GM19395 (cell line): ENCODE measurements at regions not wholly inside any gene's neighbourhood (a gene's known extent, or its start where the extent isn't known, plus 50 kb on each side); places are given as distances from the start of the nearest gene placed in this dataset.

Experiments
- ATAC-seq: cut with Tn5 transposase; IDR thresholded peaks from one replicate; pipeline ENCODE4 v1.9.1; 2021; ENCODE audit warnings: mild to moderate bottlenecking, moderate library complexity; ENCODE audit not compliant: unreplicated experiment

- no peak for ATAC-seq
Observed at GRCh38 chr10:4357911-4358310, 468.1 kb upstream of the AKR1E2 start.

- ATAC-seq = no peak
Observed at GRCh38 chr10:4355350-4355749, 470.7 kb upstream of the AKR1E2 start.

- ATAC-seq = no peak
Observed at GRCh38 chr10:4354382-4354812, 471.6 kb upstream of the AKR1E2 start.

GRCh38 chr10:4353964-4354363 is 472.0 kb upstream of the AKR1E2 start:
- no peak for ATAC-seq

- ATAC-seq = no peak
Observed at GRCh38 chr10:4353059-4353655, 472.9 kb upstream of the AKR1E2 start.

GRCh38 chr10:4352414-4352961 is 473.5 kb upstream of the AKR1E2 start:
- ATAC-seq = no peak

GRCh38 chr10:4351723-4352413 is 474.1 kb upstream of the AKR1E2 start:
- no peak for ATAC-seq

- no peak for ATAC-seq
Observed at GRCh38 chr10:4347397-4347796, 478.6 kb upstream of the AKR1E2 start.

GRCh38 chr10:4345877-4346646 is 479.9 kb upstream of the AKR1E2 start:
- ATAC-seq = no peak

- no peak for ATAC-seq
Observed at GRCh38 chr10:4344492-4344994, 481.5 kb upstream of the AKR1E2 start.

GRCh38 chr10:4343873-4344272 is 482.1 kb upstream of the AKR1E2 start:
- no peak for ATAC-seq

GRCh38 chr10:4343091-4343490 is 482.9 kb upstream of the AKR1E2 start:
- no peak for ATAC-seq

- ATAC-seq = no peak
Observed at GRCh38 chr10:4338768-4339167, 487.2 kb upstream of the AKR1E2 start.

GRCh38 chr10:4337563-4337962 is 488.4 kb upstream of the AKR1E2 start:
- ATAC-seq = no peak

- no peak for ATAC-seq
Observed at GRCh38 chr10:4334871-4335270, 491.1 kb upstream of the AKR1E2 start.

GRCh38 chr10:4334015-4334414 is 492.0 kb upstream of the AKR1E2 start:
- ATAC-seq = no peak

- ATAC-seq = no peak
Observed at GRCh38 chr10:4333459-4333894, 492.5 kb upstream of the AKR1E2 start.

- no peak for ATAC-seq
Observed at GRCh38 chr10:4332764-4333458, 493.1 kb upstream of the AKR1E2 start.

- no peak for ATAC-seq
Observed at GRCh38 chr10:4331150-4331549, 494.9 kb upstream of the AKR1E2 start.

GRCh38 chr10:4330636-4331035 is 495.4 kb upstream of the AKR1E2 start:
- no peak for ATAC-seq

GRCh38 chr10:4329225-4329624 is 496.8 kb upstream of the AKR1E2 start:
- ATAC-seq = no peak
